GM12865 (cell line): ENCODE measurements at regions not wholly inside any gene's neighbourhood (a gene's known extent, or its start where the extent isn't known, plus 50 kb on each side); places are given as distances from the start of the nearest gene placed in this dataset.

Experiments
- DNase-seq: peaks from one replicate; pipeline ENCODE4 v3.0.0; 2010; ENCODE audit warnings: low read depth
- H3K4me3 ChIP-seq: 2 replicates; pipeline ENCODE4 v1.5.1; 2011; ENCODE audit warnings: mild to moderate bottlenecking, low read depth, low read length, control low read depth
- TF ChIP-seq, protein P1 (sequence below): IDR thresholded peaks from 2 replicates; pipeline ENCODE4 v1.5.1; 2011; ENCODE audit warnings: low read length, control low read depth, low read depth, inconsistent platforms; ENCODE audit not compliant: insufficient read depth; ENCODE audit errors: missing control alignments

DNA sequence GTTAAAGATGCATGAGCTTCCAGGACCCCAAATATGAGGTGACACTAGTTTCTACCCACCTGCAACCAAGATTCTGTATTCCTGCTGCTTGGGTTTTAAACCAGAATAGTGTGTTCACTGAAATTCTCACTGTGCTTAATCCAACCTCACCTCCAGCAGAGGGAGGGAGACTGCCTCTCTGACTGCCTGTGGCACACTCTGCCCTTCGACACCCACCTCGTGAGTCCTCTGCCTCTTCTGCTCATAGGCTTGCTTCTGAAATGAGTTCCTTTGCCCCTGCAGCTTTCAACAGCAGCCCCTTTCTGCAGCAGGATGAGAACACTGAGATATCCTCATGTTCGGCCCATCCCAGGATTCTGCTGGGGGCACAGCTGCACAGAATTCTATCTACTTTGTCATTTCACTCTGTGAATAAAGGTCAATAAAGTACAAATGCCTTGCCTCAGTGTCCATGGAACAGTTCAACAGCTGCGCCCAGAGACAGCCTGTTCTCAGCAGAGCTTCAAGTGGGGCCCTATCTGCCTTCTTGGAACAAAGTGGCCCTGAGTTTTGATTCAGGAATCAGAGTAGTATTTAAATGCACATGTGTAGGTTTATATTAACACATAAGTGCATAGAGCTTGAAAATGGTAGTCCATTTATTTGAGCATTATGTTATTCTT is 632.5 kb downstream of the TNS3 start:
- TF ChIP-seq, protein P1, sequence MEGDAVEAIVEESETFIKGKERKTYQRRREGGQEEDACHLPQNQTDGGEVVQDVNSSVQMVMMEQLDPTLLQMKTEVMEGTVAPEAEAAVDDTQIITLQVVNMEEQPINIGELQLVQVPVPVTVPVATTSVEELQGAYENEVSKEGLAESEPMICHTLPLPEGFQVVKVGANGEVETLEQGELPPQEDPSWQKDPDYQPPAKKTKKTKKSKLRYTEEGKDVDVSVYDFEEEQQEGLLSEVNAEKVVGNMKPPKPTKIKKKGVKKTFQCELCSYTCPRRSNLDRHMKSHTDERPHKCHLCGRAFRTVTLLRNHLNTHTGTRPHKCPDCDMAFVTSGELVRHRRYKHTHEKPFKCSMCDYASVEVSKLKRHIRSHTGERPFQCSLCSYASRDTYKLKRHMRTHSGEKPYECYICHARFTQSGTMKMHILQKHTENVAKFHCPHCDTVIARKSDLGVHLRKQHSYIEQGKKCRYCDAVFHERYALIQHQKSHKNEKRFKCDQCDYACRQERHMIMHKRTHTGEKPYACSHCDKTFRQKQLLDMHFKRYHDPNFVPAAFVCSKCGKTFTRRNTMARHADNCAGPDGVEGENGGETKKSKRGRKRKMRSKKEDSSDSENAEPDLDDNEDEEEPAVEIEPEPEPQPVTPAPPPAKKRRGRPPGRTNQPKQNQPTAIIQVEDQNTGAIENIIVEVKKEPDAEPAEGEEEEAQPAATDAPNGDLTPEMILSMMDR, result no peak
- no peak for DNase-seq
- H3K4me3 ChIP-seq, result no peak overlapping the region

- TF ChIP-seq, protein P1, result no peak
- DNase-seq, result no peak
- H3K4me3 ChIP-seq, result no peak overlapping the region
Measured at GRCh38 chr7:46948716-46949115, 633.2 kb downstream of the TNS3 start.

GRCh38 chr7:46945328-46945727 is 636.6 kb downstream of the TNS3 start:
- no peak for DNase-seq
- TF ChIP-seq, protein P1, result no peak
- H3K4me3 ChIP-seq, result no peak overlapping the region

GRCh38 chr7:46943996-46944395 is 637.9 kb downstream of the TNS3 start:
- DNase-seq, result no peak
- no peak overlapping the region for H3K4me3 ChIP-seq
- TF ChIP-seq, protein P1, result no peak

GRCh38 chr7:46942574-46942973 is 639.3 kb downstream of the TNS3 start:
- TF ChIP-seq, protein P1, result no peak

GRCh38 chr7:46940178-46940577 is 641.7 kb downstream of the TNS3 start:
- no peak overlapping the region for H3K4me3 ChIP-seq
- TF ChIP-seq, protein P1, result no peak
- peak; percentile 25 for DNase-seq

More at GRCh38 chr7:46942574-46942973, 639.3 kb downstream of the TNS3 start:
- no peak overlapping the region for H3K4me3 ChIP-seq
- DNase-seq, result no peak

GRCh38 chr7:46939558-46939957 is 642.4 kb downstream of the TNS3 start:
- H3K4me3 ChIP-seq, result no peak overlapping the region
- peak; percentile 40 for DNase-seq
- TF ChIP-seq, protein P1, result no peak
